Skeletal muscle cell (primary cell): ENCODE measurements at regions not wholly inside any gene's neighbourhood (a gene's known extent, or its start where the extent isn't known, plus 50 kb on each side); places are given as distances from the start of the nearest gene placed in this dataset.

Source experiments
- DNase-seq: peaks from one replicate; pipeline ENCODE4 v3.0.0-alpha.2; 2010; ENCODE audit warnings: low read depth
- H3K4me3 ChIP-seq: 2 replicates; pipeline ENCODE4 v1.5.1; 2011; ENCODE audit warnings: low read depth, mild to moderate bottlenecking, control low read depth, low read length, moderate library complexity

GRCh38 chr5:31052937-31053658, 140.4 kb upstream of the CDH6 start:
- no peak overlapping the region for H3K4me3 ChIP-seq
- no peak for DNase-seq

GRCh38 chr5:31051316-31051715, 142.2 kb upstream of the CDH6 start:
- no peak overlapping the region for H3K4me3 ChIP-seq
- DNase-seq, result no peak

- DNase-seq, result no peak
- H3K4me3 ChIP-seq, result no peak overlapping the region
Measured at GRCh38 chr5:31049936-31050704, 143.4 kb upstream of the CDH6 start.

- no peak overlapping the region for H3K4me3 ChIP-seq
- no peak for DNase-seq
Measured at GRCh38 chr5:31049461-31049860, 144.0 kb upstream of the CDH6 start.

GRCh38 chr5:31048282-31049270, 144.9 kb upstream of the CDH6 start:
- H3K4me3 ChIP-seq, result no peak overlapping the region
- DNase-seq, result no peak

GRCh38 chr5:31047621-31048020, 145.9 kb upstream of the CDH6 start:
- no peak for DNase-seq
- no peak overlapping the region for H3K4me3 ChIP-seq

GRCh38 chr5:31047007-31047406, 146.5 kb upstream of the CDH6 start:
- H3K4me3 ChIP-seq, result no peak overlapping the region
- DNase-seq, result no peak

- no peak for DNase-seq
- no peak overlapping the region for H3K4me3 ChIP-seq
Measured at GRCh38 chr5:31036411-31036810, 157.1 kb upstream of the CDH6 start.

- no peak overlapping the region for H3K4me3 ChIP-seq
- DNase-seq, result no peak
Measured at GRCh38 chr5:31033295-31033694, 160.2 kb upstream of the CDH6 start.

GRCh38 chr5:31029925-31030324, 163.6 kb upstream of the CDH6 start:
- no peak for DNase-seq
- no peak overlapping the region for H3K4me3 ChIP-seq

GRCh38 chr5:31027721-31028120, 165.8 kb upstream of the CDH6 start:
- H3K4me3 ChIP-seq, result no peak overlapping the region
- no peak for DNase-seq

- DNase-seq, result no peak
- H3K4me3 ChIP-seq, result no peak overlapping the region
Measured at GRCh38 chr5:31023105-31023504, 170.4 kb upstream of the CDH6 start.

- H3K4me3 ChIP-seq, result no peak overlapping the region
- no peak for DNase-seq
Measured at GRCh38 chr5:31021181-31021624, 172.3 kb upstream of the CDH6 start.

- no peak for DNase-seq
- no peak overlapping the region for H3K4me3 ChIP-seq
Measured at GRCh38 chr5:31008231-31008630, 185.3 kb upstream of the CDH6 start.

GRCh38 chr5:31007672-31008071, 185.8 kb upstream of the CDH6 start:
- H3K4me3 ChIP-seq, result no peak overlapping the region
- no peak for DNase-seq

GRCh38 chr5:31000287-31000686, 193.2 kb upstream of the CDH6 start:
- H3K4me3 ChIP-seq, result no peak overlapping the region
- DNase-seq, result no peak

- DNase-seq, result no peak
- H3K4me3 ChIP-seq, result no peak overlapping the region
Measured at GRCh38 chr5:30997681-30998080, 195.8 kb upstream of the CDH6 start.

- no peak for DNase-seq
- no peak overlapping the region for H3K4me3 ChIP-seq
Measured at GRCh38 chr5:30994902-30995301, 198.6 kb upstream of the CDH6 start.

- H3K4me3 ChIP-seq, result no peak overlapping the region
- DNase-seq, result no peak
Measured at GRCh38 chr5:30994176-30994575, 199.3 kb upstream of the CDH6 start.

- no peak for DNase-seq
- H3K4me3 ChIP-seq, result no peak overlapping the region
Measured at GRCh38 chr5:30991462-30991861, 202.0 kb upstream of the CDH6 start.
